GM12865 (cell line): ENCODE measurements at regions not wholly inside any gene's neighbourhood (a gene's known extent, or its start where the extent isn't known, plus 50 kb on each side); places are given as distances from the start of the nearest gene placed in this dataset.

Source experiments
- DNase-seq: peaks from one replicate; pipeline ENCODE4 v3.0.0; 2010; ENCODE audit warnings: low read depth
- H3K4me3 ChIP-seq: 2 replicates; pipeline ENCODE4 v1.5.1; 2011; ENCODE audit warnings: mild to moderate bottlenecking, low read depth, low read length, control low read depth
- CTCF ChIP-seq: IDR thresholded peaks from 2 replicates; pipeline ENCODE4 v1.5.1; 2011; ENCODE audit warnings: low read length, control low read depth, low read depth, inconsistent platforms; ENCODE audit not compliant: insufficient read depth; ENCODE audit errors: missing control alignments

- TF ChIP-seq CTCF, result no peak
- no peak for DNase-seq
- no peak overlapping the region for H3K4me3 ChIP-seq
Measured at GRCh38 chr4:141395246-141395830, 174.6 kb downstream of the ZNF330 start.

- no peak overlapping the region for H3K4me3 ChIP-seq
- no peak for DNase-seq
- TF ChIP-seq CTCF, result no peak
Measured at GRCh38 chr4:141395919-141396318, 175.2 kb downstream of the ZNF330 start.

GRCh38 chr4:141402712-141403111 is 182.0 kb downstream of the ZNF330 start:
- no peak for DNase-seq
- H3K4me3 ChIP-seq, result no peak overlapping the region
- TF ChIP-seq CTCF, result no peak

- DNase-seq, result no peak
- no peak overlapping the region for H3K4me3 ChIP-seq
- no peak for TF ChIP-seq CTCF
Measured at GRCh38 chr4:141403782-141404181, 183.1 kb downstream of the ZNF330 start.

GRCh38 chr4:141406237-141406636 is 185.5 kb downstream of the ZNF330 start:
- TF ChIP-seq CTCF, result no peak
- DNase-seq, result no peak

GRCh38 chr4:141409556-141409955 is 188.9 kb downstream of the ZNF330 start:
- no peak for DNase-seq
- no peak overlapping the region for H3K4me3 ChIP-seq
- TF ChIP-seq CTCF, result no peak

More at GRCh38 chr4:141406237-141406636, 185.5 kb downstream of the ZNF330 start:
- no peak overlapping the region for H3K4me3 ChIP-seq

- DNase-seq, result no peak
- no peak for TF ChIP-seq CTCF
- H3K4me3 ChIP-seq, result no peak overlapping the region
Measured at GRCh38 chr4:141410839-141411238, 190.1 kb downstream of the ZNF330 start.
